ENCODE measurements at regions not wholly inside any gene's neighbourhood (a gene's known extent, or its start where the extent isn't known, plus 50 kb on each side); places are given as distances from the start of the nearest gene placed in this dataset.
"Not testable (repeated sequence)": the region's sequence is repeated elsewhere in the genome, so short reads cannot be mapped to it uniquely, and the experiment has no call there.

DNA sequence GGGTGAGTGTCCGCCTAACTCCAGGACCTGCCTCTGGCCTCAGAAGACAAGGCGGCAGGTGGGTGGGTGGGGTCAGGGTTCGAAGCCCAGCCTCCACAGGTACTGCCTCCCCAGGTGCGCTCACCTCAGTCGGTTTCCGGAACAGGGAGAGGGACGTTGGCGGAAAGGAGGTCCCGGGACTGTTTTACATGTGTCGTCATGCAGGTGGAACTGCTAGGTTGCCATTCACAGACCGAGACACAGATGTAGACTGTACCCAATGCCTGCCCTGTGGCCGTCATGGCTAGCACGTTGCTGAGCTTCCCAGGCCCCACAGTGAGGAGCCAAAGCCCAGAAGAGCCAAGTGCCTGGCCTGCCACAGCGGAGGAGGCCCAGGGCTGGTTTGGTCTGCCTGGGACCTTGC lies 284.0 kb upstream of the HS6ST1 start:
- DNase-seq, result no peak

DNA sequence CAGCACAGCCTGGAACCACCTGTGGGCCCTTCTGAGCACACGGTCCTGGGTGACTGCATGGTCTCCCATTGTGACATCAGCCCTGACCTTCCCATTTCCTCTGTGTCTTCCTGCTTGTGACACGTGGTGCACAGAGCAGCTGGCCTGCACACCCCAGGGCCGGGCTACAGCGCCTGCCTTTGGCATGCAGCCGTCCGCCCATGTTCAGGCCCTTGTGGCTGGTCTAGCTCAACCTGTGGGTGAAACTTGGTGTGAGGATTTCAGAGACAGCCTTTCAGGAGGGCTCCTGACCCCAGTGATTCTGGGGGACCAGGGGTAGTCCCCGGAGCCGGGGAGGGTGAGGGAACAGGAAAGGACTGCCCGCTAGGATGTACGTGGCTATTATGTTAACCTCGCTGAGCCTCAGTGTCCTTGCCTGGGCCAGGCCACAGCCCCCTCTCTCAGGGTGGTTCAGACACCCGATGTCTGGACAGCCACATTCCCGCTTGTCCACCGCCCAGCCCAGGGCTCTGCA lies 284.8 kb upstream of the HS6ST1 start:
- no peak for DNase-seq

DNA sequence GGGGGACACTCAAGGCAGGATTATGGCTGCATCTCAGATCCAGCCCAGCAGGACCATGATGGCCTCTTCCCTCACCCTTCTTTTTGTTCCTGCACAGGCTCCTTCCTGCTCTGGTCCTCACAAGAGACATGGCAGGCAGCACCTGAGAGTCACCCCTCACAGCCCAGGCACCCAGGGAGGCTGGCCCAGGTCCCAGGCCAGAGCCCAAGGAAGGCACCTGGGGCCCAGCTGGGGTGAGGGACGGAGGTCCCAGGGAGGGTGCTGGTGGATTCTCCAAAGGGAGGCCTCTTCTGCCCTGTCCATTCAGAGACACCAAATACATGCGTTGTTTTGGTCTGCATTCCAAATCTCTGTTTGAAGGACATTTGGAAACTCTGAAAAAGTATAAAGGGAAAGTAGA lies 285.4 kb upstream of the HS6ST1 start:
- no peak for DNase-seq

DNA sequence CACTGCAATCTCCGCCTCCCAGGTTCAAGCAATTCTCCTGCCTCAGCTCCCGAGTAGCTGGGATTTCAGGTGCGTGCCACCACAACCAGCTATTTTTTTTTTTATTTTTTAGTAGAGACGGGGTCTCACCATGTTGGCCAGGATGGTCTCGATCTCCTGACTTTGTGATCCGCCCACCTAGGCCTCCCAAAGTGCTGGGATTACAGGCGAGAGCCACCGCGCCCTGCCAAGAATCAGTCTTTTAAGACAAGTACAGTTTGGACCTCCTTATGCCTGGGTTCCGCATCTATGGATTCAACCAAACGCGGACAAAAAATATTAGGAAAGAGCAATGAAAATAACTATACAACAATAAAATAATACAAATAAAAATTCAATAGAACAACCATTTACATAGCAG lies 285.9 kb upstream of the HS6ST1 start:
- not testable (repeated sequence) for DNase-seq

DNA sequence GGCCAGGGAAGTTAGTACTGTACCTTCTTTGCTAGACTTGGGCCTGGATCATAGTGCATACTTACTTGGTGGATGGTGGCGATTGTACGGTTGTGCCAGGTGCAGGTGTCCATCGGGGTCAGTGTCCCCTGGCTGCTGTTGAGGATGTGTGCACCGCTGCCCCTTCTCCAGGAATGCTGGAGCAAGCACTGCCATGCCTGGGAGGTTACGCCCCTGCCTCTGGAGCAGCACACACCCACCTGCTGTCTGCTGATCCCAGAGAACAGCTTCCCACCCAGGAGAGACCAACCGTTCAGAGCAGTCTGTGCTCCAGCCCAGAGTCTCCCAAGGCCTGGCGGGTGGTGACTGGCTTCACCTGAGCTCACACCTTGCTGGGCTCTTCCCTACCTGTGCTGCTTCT lies 286.8 kb upstream of the HS6ST1 start:
- no peak for DNase-seq

DNA sequence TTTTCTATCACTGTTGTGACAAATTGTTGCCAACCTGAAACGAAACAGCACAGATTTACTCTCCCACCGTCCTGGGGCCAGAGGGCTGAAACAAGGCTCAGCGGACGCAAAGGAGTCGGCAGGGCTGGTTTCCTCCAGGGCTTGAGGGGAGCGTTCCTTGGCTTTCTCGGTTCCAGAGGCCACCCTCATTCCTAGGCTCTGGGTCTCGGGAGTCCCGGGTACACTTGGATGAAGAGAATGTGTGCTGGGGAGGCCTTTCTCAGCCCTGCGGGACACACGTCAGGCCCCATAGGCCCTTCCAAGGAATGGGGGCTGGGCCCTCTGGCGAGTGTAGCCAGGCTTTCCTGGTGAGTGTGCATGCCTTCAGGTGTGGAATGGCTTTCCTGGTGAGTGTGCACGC lies 287.3 kb upstream of the HS6ST1 start:
- DNase-seq, result no peak

DNA sequence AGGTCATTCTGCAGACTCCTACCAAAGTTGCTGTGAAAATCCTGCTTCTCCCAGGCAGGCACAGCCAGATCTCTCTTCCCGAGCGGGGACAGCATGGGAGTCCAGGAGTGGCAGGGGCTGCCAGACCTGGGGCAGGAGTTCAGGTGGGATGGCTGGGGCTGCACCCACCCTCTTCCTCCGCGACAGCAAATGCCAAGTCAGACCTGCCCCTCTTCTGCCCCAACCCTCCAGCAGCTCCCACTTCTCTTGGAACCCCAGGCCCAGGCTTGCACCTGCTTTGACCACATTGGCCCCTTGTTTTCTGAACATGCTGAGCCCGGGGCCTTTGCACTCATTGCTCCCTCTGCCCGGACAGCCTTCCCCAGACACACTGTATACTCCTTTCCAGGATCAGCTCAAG lies 288.2 kb upstream of the HS6ST1 start:
- DNase-seq, result no peak

DNA sequence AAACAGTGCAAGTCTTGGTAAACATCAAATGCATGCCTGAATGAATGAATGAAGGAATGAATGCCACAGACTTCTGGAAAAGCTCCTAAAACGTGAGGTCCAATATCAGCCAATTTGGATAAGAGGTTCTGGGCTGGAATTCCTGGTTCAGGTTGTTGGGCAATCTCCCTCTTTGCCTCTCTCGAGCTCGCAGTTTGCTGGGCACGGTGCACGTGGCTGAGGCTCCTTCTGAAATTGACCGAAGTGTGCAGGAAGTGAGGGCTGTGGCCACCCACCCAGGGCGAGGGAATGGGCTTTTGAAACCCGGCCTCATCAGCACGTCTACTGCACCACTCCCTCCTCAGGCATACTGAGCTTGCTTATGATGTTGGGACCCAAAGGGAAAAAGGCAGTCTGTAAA lies 288.8 kb upstream of the HS6ST1 start:
- DNase-seq, result no peak

DNA sequence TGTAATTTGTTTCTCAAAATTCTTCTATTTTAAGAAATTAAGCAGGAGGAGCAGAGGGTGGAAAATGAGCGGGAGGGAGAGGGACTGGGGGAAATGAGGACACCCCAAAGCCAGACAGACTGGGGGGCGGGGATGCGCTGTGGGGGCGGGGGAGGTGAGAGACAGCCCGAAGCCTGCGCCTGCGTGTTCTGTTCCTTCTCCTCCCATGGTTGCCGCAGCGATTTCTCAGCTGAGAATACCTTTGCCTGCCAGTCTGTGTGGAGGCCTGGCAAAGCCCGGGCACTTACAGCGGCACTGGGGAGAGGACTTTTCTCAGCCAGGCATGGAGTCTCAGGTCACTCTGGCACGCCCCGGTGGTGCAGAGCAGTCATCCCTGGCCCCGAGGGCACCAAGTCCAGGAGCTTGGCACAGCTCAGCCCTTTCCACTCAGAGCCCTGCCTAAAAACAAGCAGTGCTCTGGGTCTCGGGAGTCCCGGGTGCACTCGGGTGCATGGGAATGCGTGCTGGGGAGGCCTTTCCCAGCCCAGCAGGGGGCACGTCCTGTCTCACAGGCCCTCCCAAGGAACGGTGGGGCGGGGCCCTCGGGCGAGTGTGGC lies 289.3 kb upstream of the HS6ST1 start:
- DNase-seq, result no peak

DNA sequence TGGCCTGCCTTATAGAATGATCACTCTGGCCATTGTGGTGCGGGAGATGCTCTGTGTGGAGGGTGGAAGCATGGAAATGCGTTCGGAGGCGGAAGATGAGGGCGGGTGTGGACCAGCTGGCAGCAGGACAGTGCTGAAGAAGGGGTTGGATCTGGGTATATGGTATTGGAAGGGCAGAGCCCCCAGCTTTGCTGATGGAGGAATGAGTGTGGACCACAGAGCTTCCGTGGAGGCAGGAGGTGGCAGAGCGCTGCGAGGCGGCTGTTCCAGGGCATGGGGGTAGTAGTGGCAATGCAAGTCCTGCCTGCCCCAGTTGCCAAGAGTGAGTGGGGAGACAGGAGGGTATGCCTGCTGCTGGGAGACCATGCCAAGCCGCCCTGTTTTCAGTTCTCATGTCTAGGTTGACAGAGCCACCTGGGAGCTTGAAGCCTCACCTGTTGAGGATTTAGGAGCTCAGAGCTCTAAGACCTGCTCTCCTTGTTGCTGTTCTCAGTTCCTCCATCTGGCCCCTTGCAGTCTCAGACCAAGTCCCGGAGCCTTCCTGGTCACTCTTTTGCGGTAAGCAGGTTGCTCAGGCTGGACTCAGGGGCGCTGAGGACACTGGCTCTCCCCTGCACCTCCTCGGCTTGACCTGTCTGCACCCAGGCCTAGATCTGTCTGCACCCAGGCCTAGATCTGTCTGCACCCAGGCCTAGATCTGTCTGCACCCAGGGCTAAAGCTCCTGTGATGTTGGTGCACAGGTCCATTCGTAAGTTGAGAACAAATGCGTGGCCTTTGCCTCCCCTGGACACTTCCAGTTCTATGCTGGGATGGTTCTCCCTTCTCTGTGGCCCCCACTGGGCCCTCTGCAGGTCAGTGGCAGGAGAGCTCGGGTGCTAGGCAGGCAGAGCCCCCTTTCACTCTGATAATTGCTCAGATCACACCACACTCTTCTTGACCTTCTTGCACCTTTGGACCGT lies 290.5 kb upstream of the HS6ST1 start:
- no peak for DNase-seq

DNA sequence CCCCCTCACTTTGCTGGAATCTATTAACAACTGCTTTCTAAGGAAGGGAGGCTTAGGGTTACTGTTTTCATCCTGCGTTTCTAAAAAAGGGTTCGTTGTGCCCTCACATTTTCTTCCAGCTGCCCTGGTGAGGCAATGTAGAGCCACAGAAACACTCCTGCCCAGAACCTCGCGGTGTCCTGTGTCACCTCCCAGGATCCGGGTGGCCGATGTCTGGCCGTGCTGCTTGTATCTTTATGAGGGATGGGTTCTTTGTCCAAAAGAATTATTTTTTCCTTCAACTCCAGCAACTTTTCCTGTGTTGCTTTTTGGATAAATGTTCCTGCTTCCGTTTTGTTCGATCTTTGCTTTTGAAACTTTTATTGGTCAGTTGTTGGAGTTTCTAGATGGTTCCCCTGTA lies 291.8 kb upstream of the HS6ST1 start:
- DNase-seq, result no peak

DNA sequence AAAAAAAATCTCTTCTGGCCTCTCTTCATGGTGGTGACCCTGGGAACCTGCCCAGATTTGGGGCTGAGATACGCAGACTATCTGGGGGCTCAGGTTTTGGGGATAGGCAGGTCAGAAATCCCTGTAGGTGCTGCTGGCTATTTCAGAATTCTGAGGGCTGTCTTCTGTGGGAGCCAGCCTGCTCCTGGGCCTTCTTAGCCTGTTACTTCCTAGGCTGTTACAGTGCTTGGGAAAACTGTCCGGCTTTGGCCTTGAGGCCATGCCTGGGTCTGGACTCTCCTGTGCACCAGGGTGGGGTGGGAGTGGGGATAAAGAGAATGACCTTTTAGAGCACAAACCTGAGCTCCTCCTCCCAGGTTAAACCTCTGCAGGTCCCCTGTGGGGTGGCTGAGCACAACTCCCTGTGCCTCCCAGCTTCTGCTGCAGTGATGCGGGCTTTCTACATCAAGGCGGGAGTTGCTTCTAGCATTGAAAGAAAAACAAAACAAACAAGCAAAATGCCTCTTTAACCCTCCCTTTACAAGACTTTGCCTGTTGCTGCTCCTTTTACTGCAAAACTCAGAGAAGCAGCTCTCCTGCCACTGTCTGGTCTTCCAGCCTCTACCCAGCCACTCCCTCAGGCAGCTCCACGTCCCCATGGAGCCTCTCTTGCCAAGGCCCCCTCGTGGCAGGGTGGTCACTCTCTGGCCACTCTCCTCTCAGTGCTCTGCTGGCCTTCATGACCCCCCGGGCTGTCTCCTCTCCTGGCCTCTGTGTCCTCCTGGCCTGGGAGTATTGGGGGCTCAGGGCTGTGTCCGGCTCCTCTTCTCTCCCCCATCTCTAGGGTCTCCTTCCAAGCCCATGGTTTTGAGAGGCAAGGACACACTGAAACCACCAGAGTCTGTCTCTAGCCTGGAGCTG lies 293.0 kb upstream of the HS6ST1 start:
- no peak for DNase-seq

DNA sequence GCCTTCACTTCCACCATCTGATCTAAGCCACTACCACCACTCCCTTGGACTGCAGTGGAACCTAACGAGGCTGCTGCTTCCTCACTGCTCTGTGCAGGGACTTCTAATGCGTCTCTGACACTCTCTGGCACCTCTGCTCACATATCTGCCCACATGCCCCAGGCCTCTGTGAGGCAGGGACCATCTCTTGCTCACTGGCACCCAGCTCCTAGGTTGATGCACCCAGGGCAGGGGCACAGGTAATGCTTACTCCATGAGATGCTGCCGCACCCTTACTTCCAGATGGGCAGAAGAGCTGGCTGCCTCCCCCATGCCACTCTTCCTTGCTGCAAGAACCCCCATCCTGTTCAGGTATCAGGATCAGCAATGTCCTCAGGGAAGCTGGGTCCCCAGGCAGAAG lies 294.0 kb upstream of the HS6ST1 start:
- no peak for DNase-seq

DNA sequence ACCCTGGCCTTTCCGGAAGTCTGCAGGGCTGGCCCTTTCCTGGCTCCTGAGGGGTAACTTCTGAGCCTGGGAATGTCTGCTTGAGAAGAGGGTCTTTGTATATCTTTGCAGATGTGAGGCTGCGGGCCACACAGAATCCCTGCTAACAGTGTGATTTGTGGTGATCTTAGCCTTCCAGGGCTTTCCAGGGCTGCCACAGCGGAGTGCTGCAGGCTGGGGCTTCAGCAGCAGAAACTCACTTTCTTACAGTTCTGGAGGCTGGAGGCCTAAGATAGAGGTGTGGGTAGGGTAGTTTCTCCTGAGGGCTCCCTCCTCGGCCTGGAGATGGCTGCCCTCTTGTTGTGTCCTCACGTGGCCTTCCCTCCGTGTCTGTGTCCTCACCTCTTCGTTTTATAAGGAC lies 294.7 kb upstream of the HS6ST1 start:
- DNase-seq, result no peak

DNA sequence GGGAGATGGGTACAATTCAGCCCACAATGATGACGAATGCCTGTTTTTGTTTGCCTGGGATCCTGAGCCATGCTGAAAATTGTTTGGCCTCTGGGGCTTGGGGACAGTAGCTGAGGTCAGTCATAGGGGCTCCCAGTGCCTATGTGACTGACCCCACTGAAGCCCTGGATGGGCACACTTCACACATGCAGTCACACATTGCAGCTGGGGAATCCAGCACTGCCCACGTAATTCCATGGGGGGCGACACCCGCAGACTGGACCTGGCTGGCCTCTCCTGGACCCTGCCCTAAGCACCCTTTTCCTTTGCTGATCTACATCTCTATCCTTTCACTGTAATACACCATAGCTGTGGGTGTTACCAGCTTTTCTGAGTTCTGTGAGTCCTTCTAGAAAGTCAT lies 295.2 kb upstream of the HS6ST1 start:
- no peak for DNase-seq

DNA sequence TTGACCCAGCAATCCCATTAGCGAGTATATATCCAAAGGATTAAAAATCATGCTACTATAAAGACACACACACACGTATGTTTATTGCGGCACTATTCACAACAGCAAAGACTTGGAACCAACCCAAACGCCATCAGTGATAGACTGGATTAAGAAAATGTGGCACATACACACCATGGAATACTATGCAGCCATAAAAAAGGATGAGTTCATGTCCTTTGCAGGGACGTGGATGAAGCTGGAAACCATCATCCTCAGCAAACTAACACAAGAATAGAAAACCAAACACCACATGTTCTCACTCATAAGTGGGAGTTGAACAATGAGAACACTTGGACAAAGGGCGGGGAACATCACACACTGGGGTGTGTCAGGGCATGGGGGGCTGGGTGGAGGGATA lies 296.2 kb upstream of the HS6ST1 start:
- not testable (repeated sequence) for DNase-seq

DNA sequence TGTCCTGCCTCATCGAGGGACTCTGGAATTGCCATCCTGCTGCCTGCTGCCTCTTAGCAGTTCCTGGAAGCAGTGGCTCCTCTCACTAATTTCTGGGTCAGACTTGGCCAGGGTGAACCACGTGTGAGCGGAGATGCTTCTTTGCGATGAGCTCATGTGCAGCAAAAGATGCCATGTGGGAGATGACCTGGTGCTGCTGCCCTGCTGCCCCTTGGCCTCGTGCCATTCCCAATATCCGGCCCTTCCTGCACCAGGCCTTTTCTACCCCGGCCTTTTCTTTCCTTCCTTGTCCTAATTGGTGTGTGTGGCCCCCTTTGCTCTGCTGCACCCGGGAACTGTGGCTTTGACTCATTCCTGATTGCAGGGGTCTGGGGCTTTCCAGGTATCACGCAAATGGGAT lies 296.9 kb upstream of the HS6ST1 start:
- no peak for DNase-seq

DNA sequence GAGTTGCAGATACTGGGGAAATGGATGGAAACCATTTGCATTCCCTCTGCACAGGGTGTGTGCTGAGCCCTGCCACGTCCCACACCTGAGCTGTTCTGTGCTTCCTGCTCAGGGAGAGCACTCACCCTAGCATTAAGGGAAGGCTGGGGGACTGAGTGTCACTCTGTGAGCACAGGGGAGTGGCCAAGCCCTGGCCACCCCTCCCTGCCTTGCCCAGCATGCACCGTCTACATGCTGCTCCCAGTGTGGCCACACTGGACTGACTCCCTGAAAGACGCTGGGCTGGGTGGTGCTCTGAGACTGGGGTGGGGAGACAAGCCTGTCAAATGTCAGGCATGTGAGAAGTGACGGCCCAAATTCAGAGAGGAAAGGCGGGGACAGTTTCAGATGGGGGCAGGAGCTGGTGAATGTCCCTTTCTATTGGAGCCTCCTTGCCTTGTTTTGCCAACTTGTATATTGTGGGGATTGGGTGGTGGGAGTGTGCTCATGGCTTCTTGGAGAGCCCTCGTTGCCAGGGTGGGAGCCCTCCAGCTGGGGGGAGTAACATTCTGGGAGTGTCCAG lies 298.4 kb upstream of the HS6ST1 start:
- no peak for DNase-seq

DNA sequence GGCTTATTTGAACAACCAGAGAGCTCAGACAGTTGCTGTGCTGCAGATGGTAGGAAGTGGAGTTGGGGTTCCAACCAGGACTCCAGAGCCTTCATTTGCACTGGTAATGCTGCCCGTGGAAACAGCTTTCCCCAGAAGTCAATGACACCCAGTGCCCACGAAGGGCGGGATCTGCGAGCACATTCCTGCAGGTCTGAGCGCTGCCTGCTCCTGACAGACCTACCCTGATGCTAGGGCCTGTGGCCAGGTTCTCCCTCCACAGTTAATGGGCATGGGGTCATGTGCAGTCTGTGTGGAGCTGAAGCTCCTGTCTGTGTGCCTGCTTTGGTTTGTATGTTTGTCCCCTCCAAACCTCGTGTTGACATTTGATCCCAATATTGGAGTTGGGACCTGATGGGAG lies 299.0 kb upstream of the HS6ST1 start:
- DNase-seq, result no peak

DNA sequence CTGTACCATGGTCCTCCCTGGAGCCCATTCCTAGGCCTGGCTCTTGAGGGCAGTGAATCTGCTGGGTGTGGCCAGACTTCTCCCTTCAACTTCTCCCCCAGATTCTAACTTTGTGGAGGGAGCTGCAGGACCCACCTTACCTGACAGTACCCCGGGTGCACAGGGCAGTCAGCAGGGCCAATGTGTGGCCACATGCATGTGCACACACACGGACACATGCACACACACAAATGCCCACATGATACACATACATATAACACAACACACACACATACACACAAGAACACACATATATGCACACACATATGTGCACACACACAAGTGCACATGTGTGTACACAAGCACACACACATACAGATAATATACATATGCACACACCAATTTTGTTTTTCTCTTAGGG lies 300.0 kb upstream of the HS6ST1 start:
- no peak for DNase-seq

DNA sequence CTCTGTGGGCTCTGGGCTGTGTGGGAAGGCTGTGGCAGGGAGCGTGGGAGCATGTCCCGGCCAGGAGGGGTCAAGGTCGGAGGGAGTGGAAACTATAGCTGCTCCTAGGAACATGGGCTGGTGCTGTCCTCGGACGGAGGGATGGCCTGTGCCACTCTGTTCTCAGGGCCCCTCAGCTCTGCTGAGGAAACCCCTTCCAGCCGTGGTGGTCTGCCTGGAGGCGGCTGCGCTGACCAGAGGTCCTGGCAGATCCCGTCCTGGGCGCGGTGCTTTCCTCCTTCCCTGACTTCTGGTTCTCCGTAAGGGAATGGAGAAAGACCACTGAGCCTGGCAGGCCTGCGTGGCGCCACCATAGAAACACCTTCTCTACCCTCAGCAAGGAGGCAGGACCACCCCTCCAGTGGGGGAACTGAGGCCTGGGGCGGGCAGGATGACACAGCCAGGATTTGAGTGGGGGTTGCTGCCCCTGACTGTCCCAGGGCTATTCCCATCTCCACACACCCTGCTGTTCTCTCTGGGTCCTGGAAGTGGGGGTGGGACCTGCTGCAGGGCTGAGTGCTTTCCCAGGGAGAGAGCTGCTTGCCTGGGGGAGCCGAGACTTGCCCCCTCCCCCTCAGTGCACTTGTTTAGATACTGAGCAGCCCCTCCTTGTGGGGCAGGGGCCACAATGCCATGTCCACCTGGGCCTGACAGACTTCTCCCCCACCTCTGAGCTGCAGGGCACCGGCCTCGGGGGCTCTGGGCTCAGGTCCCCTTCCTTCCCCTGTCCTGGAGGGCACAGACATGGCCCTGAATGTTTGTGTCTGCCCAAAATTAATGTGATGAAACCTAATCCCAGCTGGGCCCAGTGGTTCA lies 301.0 kb upstream of the HS6ST1 start:
- DNase-seq, result no peak

DNA sequence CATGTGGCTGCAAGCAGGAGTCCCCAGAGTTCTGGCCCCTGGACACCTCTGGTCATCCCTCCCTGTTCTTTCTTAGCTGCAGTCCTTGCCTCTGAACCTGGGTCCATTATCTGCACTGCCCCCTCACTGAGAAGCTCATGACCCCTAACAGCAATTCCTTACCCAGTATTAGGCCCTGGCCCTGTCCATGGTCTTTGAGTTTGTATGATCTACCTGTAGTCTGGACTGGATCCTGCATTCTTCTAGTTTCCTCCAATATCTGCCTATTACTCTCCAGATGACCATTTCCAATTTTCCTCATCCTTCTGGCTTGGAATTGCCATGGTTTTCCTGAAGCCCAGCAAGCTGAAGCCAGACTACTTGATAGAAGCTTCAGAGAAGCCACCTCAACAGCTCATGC lies 302.4 kb upstream of the HS6ST1 start:
- DNase-seq, result no peak

Measured in CD4-positive, alpha-beta T cell treated with Interleukin-6 for 4 hours (primary cell).